Vagina (tissue), 2 donors: ENCODE measurements at regions not wholly inside any gene's neighbourhood (a gene's known extent, or its start where the extent isn't known, plus 50 kb on each side); places are given as distances from the start of the nearest gene placed in this dataset.

Experiments used
- CTCF ChIP-seq, 3 experiments: fragments of 450-650 bp in 2 of 3; fragments of 200-600 bp in 1 of 3; sonication (generic) in 1 of 3; IDR thresholded peaks; one replicate each; pipeline ENCODE4 v1.5.1; 2017 to 2019; ENCODE audit warnings: antibody characterized with exemption in 3 of 3, mild to moderate bottlenecking in 2 of 3, moderate library complexity in 2 of 3
- POLR2A ChIP-seq, 2 donors: fragments of 450-650 bp; IDR thresholded peaks; one replicate each; pipeline ENCODE4 v1.6.1; 2017; ENCODE audit warnings: antibody characterized with exemption in 2 of 2, mild to moderate bottlenecking in 2 of 2, moderate library complexity in 2 of 2
- POLR2AphosphoS5 ChIP-seq, 2 donors: sonication (generic); formaldehyde crosslinking; IDR thresholded peaks; one replicate each; pipeline ENCODE4 v1.9.0; 2017; ENCODE audit warnings: antibody characterized with exemption in 2 of 2, mild to moderate bottlenecking in 2 of 2, low read depth in 1 of 2; ENCODE audit not compliant: insufficient read depth in 1 of 2

GRCh38 chr2:133840761-133841160 is 272.5 kb upstream of the NCKAP5 start:
- no peak for TF ChIP-seq CTCF (IDR thresholded peaks at IDR 0.05)
- TF ChIP-seq POLR2AphosphoS5 (IDR thresholded peaks at IDR 0.05; ENCODE audit: insufficient read depth in 1 of 2, low read depth in 1 of 2): no peak
- TF ChIP-seq POLR2A (IDR thresholded peaks at IDR 0.05): no peak
